Activated CD8-positive, alpha-beta memory T cell treated with anti-CD3 and anti-CD28 coated beads for 24 hours (primary cell): ENCODE measurements at regions not wholly inside any gene's neighbourhood (a gene's known extent, or its start where the extent isn't known, plus 50 kb on each side); places are given as distances from the start of the nearest gene placed in this dataset.
"Not testable (repeated sequence)": the region's sequence is repeated elsewhere in the genome, so short reads cannot be mapped to it uniquely, and the experiment has no call there.

Source experiments
- DNase-seq: peaks from one replicate; pipeline ENCODE4 v3.0.0-alpha.2; 2020

- DNase-seq = no peak
Observed at GRCh38 chr1:185393815-185394214, 76.8 kb upstream of the IVNS1ABP start.

- no peak for DNase-seq
Observed at GRCh38 chr1:185393205-185393604, 76.2 kb upstream of the IVNS1ABP start.

- no peak for DNase-seq
Observed at GRCh38 chr1:185388815-185389214, 71.8 kb upstream of the IVNS1ABP start.

GRCh38 chr1:185388346-185388745 lies 71.3 kb upstream of the IVNS1ABP start:
- DNase-seq = no peak

GRCh38 chr1:185385991-185386390 lies 68.9 kb upstream of the IVNS1ABP start:
- no peak for DNase-seq

- DNase-seq = not testable (repeated sequence)
Observed at GRCh38 chr1:185383805-185384204, 66.8 kb upstream of the IVNS1ABP start.

GRCh38 chr1:185377831-185378230 lies 60.8 kb upstream of the IVNS1ABP start:
- no peak for DNase-seq

- DNase-seq = no peak
Observed at GRCh38 chr1:185376840-185377635, 60.0 kb upstream of the IVNS1ABP start.

- DNase-seq = no peak
Observed at GRCh38 chr1:185376288-185376687, 59.2 kb upstream of the IVNS1ABP start.

- DNase-seq = no peak
Observed at GRCh38 chr1:185375583-185375982, 58.5 kb upstream of the IVNS1ABP start.

GRCh38 chr1:185373813-185374529 lies 56.9 kb upstream of the IVNS1ABP start:
- no peak for DNase-seq

- DNase-seq = no peak
Observed at GRCh38 chr1:185369786-185370185, 52.7 kb upstream of the IVNS1ABP start.

- DNase-seq = no peak
Observed at GRCh38 chr1:185368913-185369491, 52.0 kb upstream of the IVNS1ABP start.

- DNase-seq = no peak
Observed at GRCh38 chr1:185368313-185368855, 51.3 kb upstream of the IVNS1ABP start.

- no peak for DNase-seq
Observed at GRCh38 chr1:185367218-185367617, 50.2 kb upstream of the IVNS1ABP start.
